ENCODE measurements at regions not wholly inside any gene's neighbourhood (a gene's known extent, or its start where the extent isn't known, plus 50 kb on each side); places are given as distances from the start of the nearest gene placed in this dataset.
"Not testable (repeated sequence)": the region's sequence is repeated elsewhere in the genome, so short reads cannot be mapped to it uniquely, and the experiment has no call there.

GRCh38 chr13:62799038-62799535 lies 1383.4 kb upstream of the PCDH20 start:
- no peak for DNase-seq

- no peak for DNase-seq
Observed at GRCh38 chr13:62793850-62794249, 1378.2 kb upstream of the PCDH20 start.

- no peak for DNase-seq
Observed at GRCh38 chr13:62781866-62782265, 1366.2 kb upstream of the PCDH20 start.

GRCh38 chr13:62779161-62779560 lies 1363.5 kb upstream of the PCDH20 start:
- DNase-seq, result no peak

- DNase-seq, result no peak
Observed at GRCh38 chr13:62767473-62767872, 1351.8 kb upstream of the PCDH20 start.

GRCh38 chr13:62760724-62761123 lies 1345.1 kb upstream of the PCDH20 start:
- DNase-seq, result no peak

- no peak for DNase-seq
Observed at GRCh38 chr13:62747629-62748028, 1332.0 kb upstream of the PCDH20 start.

- DNase-seq, result no peak
Observed at GRCh38 chr13:62747152-62747551, 1331.5 kb upstream of the PCDH20 start.

GRCh38 chr13:62729746-62730145 lies 1314.1 kb upstream of the PCDH20 start:
- not testable (repeated sequence) for DNase-seq

GRCh38 chr13:62721893-62722292 lies 1306.2 kb upstream of the PCDH20 start:
- no peak for DNase-seq

- not testable (repeated sequence) for DNase-seq
Observed at GRCh38 chr13:62711948-62712347, 1296.3 kb upstream of the PCDH20 start.

- no peak for DNase-seq
Observed at GRCh38 chr13:62710787-62711186, 1295.1 kb upstream of the PCDH20 start.

- no peak for DNase-seq
Observed at GRCh38 chr13:62706048-62706447, 1290.4 kb upstream of the PCDH20 start.

GRCh38 chr13:62704875-62705274 lies 1289.2 kb upstream of the PCDH20 start:
- DNase-seq, result no peak

GRCh38 chr13:62702502-62702901 lies 1286.9 kb upstream of the PCDH20 start:
- DNase-seq, result no peak

- DNase-seq, result no peak
Observed at GRCh38 chr13:62697701-62698100, 1282.1 kb upstream of the PCDH20 start.

- no peak for DNase-seq
Observed at GRCh38 chr13:62696490-62696889, 1280.8 kb upstream of the PCDH20 start.

- DNase-seq, result no peak
Observed at GRCh38 chr13:62687732-62688131, 1272.1 kb upstream of the PCDH20 start.

- no peak for DNase-seq
Observed at GRCh38 chr13:62684359-62684758, 1268.7 kb upstream of the PCDH20 start.

GRCh38 chr13:62682788-62683187 lies 1267.1 kb upstream of the PCDH20 start:
- no peak for DNase-seq

GRCh38 chr13:62678039-62678438 lies 1262.4 kb upstream of the PCDH20 start:
- DNase-seq, result no peak

- DNase-seq, result no peak
Observed at GRCh38 chr13:62663767-62664166, 1248.1 kb upstream of the PCDH20 start.

GRCh38 chr13:62659365-62659764 lies 1243.7 kb upstream of the PCDH20 start:
- DNase-seq, result no peak

GRCh38 chr13:62653371-62653770 lies 1237.7 kb upstream of the PCDH20 start:
- no peak for DNase-seq

- no peak for DNase-seq
Observed at GRCh38 chr13:62643799-62644524, 1228.3 kb upstream of the PCDH20 start.
